Sigmoid colon (tissue), 3 donors: ENCODE measurements at regions not wholly inside any gene's neighbourhood (a gene's known extent, or its start where the extent isn't known, plus 50 kb on each side); places are given as distances from the start of the nearest gene placed in this dataset.

Experiments used
- POLR2A ChIP-seq, 2 donors: fragments of 450-650 bp; IDR thresholded peaks; one replicate each; pipeline ENCODE4 v1.6.1; 2016; ENCODE audit warnings: antibody characterized with exemption in 2 of 2, mild to moderate bottlenecking in 2 of 2, moderate library complexity in 2 of 2
- TF ChIP-seq, protein P1 (sequence below), 4 experiments: fragments of 450-650 bp in 3 of 4; fragments of 200-600 bp in 1 of 4; IDR thresholded peaks; one replicate each; pipeline ENCODE4 v1.5.1; 2016 to 2019; ENCODE audit warnings: antibody characterized with exemption in 4 of 4, mild to moderate bottlenecking in 3 of 4, moderate library complexity in 2 of 4

DNA sequence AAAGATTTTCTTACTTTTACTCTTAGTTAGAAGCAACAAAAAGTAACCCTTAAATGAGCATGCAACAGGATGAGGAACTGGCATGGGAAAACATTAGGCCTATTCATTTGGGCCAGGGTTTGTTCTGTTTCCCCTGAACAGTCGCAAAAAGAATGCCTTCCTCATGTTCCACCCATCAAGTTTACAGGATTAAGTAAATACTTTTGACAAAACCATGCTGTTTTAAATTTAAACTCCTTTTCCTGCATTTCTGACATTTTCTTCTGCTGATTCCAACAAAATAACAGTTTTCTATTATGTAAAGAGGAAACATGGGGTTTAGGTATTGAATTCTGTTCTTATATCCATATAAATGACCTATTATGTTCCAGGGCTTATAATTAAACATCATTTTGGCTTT is 236.6 kb upstream of the ACTBL2 start:
- TF ChIP-seq, protein P1, sequence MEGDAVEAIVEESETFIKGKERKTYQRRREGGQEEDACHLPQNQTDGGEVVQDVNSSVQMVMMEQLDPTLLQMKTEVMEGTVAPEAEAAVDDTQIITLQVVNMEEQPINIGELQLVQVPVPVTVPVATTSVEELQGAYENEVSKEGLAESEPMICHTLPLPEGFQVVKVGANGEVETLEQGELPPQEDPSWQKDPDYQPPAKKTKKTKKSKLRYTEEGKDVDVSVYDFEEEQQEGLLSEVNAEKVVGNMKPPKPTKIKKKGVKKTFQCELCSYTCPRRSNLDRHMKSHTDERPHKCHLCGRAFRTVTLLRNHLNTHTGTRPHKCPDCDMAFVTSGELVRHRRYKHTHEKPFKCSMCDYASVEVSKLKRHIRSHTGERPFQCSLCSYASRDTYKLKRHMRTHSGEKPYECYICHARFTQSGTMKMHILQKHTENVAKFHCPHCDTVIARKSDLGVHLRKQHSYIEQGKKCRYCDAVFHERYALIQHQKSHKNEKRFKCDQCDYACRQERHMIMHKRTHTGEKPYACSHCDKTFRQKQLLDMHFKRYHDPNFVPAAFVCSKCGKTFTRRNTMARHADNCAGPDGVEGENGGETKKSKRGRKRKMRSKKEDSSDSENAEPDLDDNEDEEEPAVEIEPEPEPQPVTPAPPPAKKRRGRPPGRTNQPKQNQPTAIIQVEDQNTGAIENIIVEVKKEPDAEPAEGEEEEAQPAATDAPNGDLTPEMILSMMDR (IDR thresholded peaks at IDR 0.05) = no peak
- no peak for TF ChIP-seq POLR2A (IDR thresholded peaks at IDR 0.05)
